GM23338 (cell line): ENCODE measurements at regions not wholly inside any gene's neighbourhood (a gene's known extent, or its start where the extent isn't known, plus 50 kb on each side); places are given as distances from the start of the nearest gene placed in this dataset.

ENCODE experiments used
- ATAC-seq: fragments of 200-7000 bp; cut with Tn5 transposase; 3 replicates; pipeline ENCODE4 v1.9.1; 2020
- DNase-seq: peaks from one replicate; pipeline ENCODE4 v3.0.0-alpha.2; 2015; ENCODE audit warnings: low spot score
- H2AFZ ChIP-seq: fragments of 200-600 bp; sonication (generic); 2 replicates; pipeline ENCODE4 v1.8.0; 2016; ENCODE audit warnings: antibody characterized with exemption, mild to moderate bottlenecking, moderate library complexity
- H3F3A ChIP-seq: fragments of 200-600 bp; sonication (generic); replicated peaks from 2 replicates; pipeline ENCODE4 v1.8.0; 2017; ENCODE audit warnings: antibody characterized with exemption, mixed run types, low read depth
- H3K27ac ChIP-seq: fragments of 200-600 bp; sonication (generic); 2 replicates; pipeline ENCODE4 v1.6.1; 2016; ENCODE audit warnings: low read depth
- H3K27me3 ChIP-seq: fragments of 200-600 bp; sonication (generic); 2 replicates; pipeline ENCODE4 v1.8.0; 2016; ENCODE audit warnings: mild to moderate bottlenecking, mixed run types, moderate library complexity; ENCODE audit not compliant: insufficient read depth
- H3K36me3 ChIP-seq: fragments of 200-600 bp; sonication (generic); 2 replicates; pipeline ENCODE4 v1.8.0; 2016; ENCODE audit warnings: mild to moderate bottlenecking; ENCODE audit not compliant: insufficient read depth
- H3K4me1 ChIP-seq: fragments of 200-600 bp; sonication (generic); 2 replicates; pipeline ENCODE4 v1.8.0; 2016; ENCODE audit warnings: mild to moderate bottlenecking, moderate library complexity; ENCODE audit not compliant: insufficient read depth
- H3K4me2 ChIP-seq: fragments of 200-600 bp; sonication (generic); 2 replicates; pipeline ENCODE4 v1.7.1; 2017; ENCODE audit warnings: mixed run types
- H3K4me3 ChIP-seq: fragments of 200-600 bp; sonication (generic); 2 replicates; pipeline ENCODE4 v1.6.1; 2016; ENCODE audit warnings: mixed run types
- H3K79me2 ChIP-seq: fragments of 200-600 bp; sonication (generic); replicated peaks from 2 replicates; pipeline ENCODE4 v1.8.0; 2017; ENCODE audit warnings: mild to moderate bottlenecking; ENCODE audit not compliant: insufficient read depth
- H3K9me2 ChIP-seq: fragments of 200-600 bp; sonication (generic); 2 replicates; pipeline ENCODE4 v1.8.0; 2017; ENCODE audit not compliant: insufficient read depth
- H4K20me1 ChIP-seq: fragments of 200-600 bp; sonication (generic); replicated peaks from 2 replicates; pipeline ENCODE4 v1.8.0; 2017; ENCODE audit warnings: mild to moderate bottlenecking; ENCODE audit not compliant: insufficient read depth
- H3K27ac Mint-ChIP-seq: 2 replicates; pipeline ENCODE4 v1.8.0; 2020; ENCODE audit warnings: inconsistent platforms, mild to moderate bottlenecking, moderate library complexity, mixed read lengths
- H3K27me3 Mint-ChIP-seq: 3 replicates; pipeline ENCODE4 v1.8.0; 2022; ENCODE audit warnings: low read depth, mild to moderate bottlenecking, moderate library complexity, mixed read lengths, inconsistent platforms; ENCODE audit not compliant: insufficient read depth, poor library complexity
- H3K36me3 Mint-ChIP-seq: 3 replicates; pipeline ENCODE4 v1.8.0; 2021; ENCODE audit warnings: low read depth, mild to moderate bottlenecking, inconsistent platforms, moderate library complexity, mixed read lengths
- H3K4me1 Mint-ChIP-seq: 3 replicates; pipeline ENCODE4 v1.8.0; 2020; ENCODE audit warnings: mild to moderate bottlenecking, inconsistent platforms, mixed read lengths
- H3K4me3 Mint-ChIP-seq: 3 replicates; pipeline ENCODE4 v1.8.0; 2021; ENCODE audit warnings: moderate library complexity, mild to moderate bottlenecking, inconsistent platforms, mixed read lengths
- H3K9me3 Mint-ChIP-seq: 3 replicates; pipeline ENCODE4 v1.8.0; 2020; ENCODE audit warnings: moderate library complexity, mild to moderate bottlenecking, inconsistent platforms, mixed read lengths
- CTCF ChIP-seq, 2 experiments: fragments of 200-600 bp in 1 of 2; sonication (generic) in 1 of 2; conservative IDR thresholded peaks; 2 replicates each; pipeline versions ENCODE4 v1.5.1 to v1.6.1; 2016 to 2017; ENCODE audit warnings: antibody characterized with exemption in 2 of 2, low read depth in 2 of 2, mild to moderate bottlenecking in 2 of 2, moderate library complexity in 1 of 2
- ETS1 ChIP-seq: IDR thresholded peaks from 2 replicates; pipeline ENCODE4 v1.6.1; 2016; ENCODE audit warnings: antibody characterized with exemption
- JUNB ChIP-seq: IDR thresholded peaks from one replicate; pipeline ENCODE4 v1.6.1; 2016; ENCODE audit warnings: antibody characterized with exemption; ENCODE audit not compliant: unreplicated experiment
- NANOG ChIP-seq: IDR thresholded peaks from 2 replicates; pipeline ENCODE4 v1.6.1; 2016; ENCODE audit warnings: antibody characterized with exemption, borderline replicate concordance
- POLR2AphosphoS5 ChIP-seq: IDR thresholded peaks from 2 replicates; pipeline ENCODE4 v1.6.1; 2016; ENCODE audit warnings: antibody characterized with exemption, low read depth
- ZNF462 ChIP-seq: fragments of 250-450 bp; sonication (Bioruptor Pico); IDR thresholded peaks from 2 replicates; pipeline ENCODE4 v1.5.0; 2020; ENCODE audit warnings: mild to moderate bottlenecking, moderate library complexity

GRCh38 chr10:3869036-3869435, 84.0 kb upstream of the KLF6 start:
- H3F3A ChIP-seq, result no peaks in the 10 kb centered on the region
- ATAC-seq, result no peak
- H3K27ac Mint-ChIP-seq, result no peak overlapping the region
- H3K9me2 ChIP-seq, result no peaks in the 10 kb centered on the region
- no peaks in the 10 kb centered on the region for H3K79me2 ChIP-seq
- DNase-seq, result no peak
- no peak overlapping the region for H3K4me3 Mint-ChIP-seq
- H3K4me2 ChIP-seq, result no peak overlapping the region
- H3K4me3 ChIP-seq, result no peak overlapping the region
- no peak overlapping the region for H3K27ac ChIP-seq
- H3K36me3 Mint-ChIP-seq, result no peaks in the 10 kb centered on the region
- H3K4me1 ChIP-seq, result peaks cover 6% of the 10 kb centered on the region; the same call in 1 of the 2 replicates
- no peaks in the 10 kb centered on the region for H3K27me3 ChIP-seq
- H4K20me1 ChIP-seq, result no peaks in the 10 kb centered on the region
- no peaks in the 10 kb centered on the region for H3K36me3 ChIP-seq
- no peak for TF ChIP-seq POLR2AphosphoS5
- no peak for TF ChIP-seq JUNB
- TF ChIP-seq ZNF462, result no peak
- no peak for TF ChIP-seq NANOG
- no peak for TF ChIP-seq CTCF (conservative IDR thresholded peaks at IDR 0.05; ENCODE audit: low read depth in 2 of 2)
- TF ChIP-seq ETS1, result no peak
- H3K4me1 Mint-ChIP-seq, result peaks cover 13% of the 10 kb centered on the region
- peaks cover 2% of the 10 kb centered on the region for H3K27me3 Mint-ChIP-seq
- no peak overlapping the region for H2AFZ ChIP-seq
- H3K9me3 Mint-ChIP-seq, result no peaks in the 10 kb centered on the region
